H7 (cell line): ENCODE measurements at regions not wholly inside any gene's neighbourhood (a gene's known extent, or its start where the extent isn't known, plus 50 kb on each side); places are given as distances from the start of the nearest gene placed in this dataset.

ENCODE experiments used
- DNase-seq: peaks from one replicate; pipeline ENCODE4 v3.0.0; 2012
- H3K27me3 ChIP-seq: 2 replicates; pipeline ENCODE4 v1.6.0; 2011; ENCODE audit warnings: mild to moderate bottlenecking, low read length; ENCODE audit not compliant: control insufficient read depth, insufficient read depth
- H3K36me3 ChIP-seq: replicated peaks from 2 replicates; pipeline ENCODE4 v1.5.1; 2011; ENCODE audit warnings: low read length; ENCODE audit not compliant: control insufficient read depth, insufficient read depth
- H3K4me3 ChIP-seq: 2 replicates; pipeline ENCODE4 v1.5.1; 2011; ENCODE audit warnings: low read depth, mild to moderate bottlenecking, control low read depth, low read length, moderate library complexity; ENCODE audit not compliant: insufficient read depth

DNA sequence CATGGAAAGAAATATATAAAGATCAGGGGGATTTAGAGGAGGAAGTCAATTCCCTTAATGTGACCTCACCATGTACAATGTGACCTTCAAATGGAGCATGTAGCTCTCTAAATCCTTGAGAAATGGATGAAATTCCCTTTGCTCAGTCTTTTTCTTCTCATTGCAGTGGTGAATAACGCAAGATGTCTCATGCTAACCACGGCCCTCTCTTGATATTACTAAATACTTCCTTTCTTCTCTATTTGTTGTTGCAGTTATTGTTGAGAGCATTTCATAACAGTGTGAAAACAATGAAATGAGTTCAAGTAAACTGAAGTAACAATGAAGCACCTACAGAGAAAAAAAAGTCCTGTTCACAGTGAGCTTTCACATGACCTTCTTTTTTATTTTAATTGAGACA, 55.6 kb downstream of the ZNF281 start:
- Histone ChIP-seq H3K27me3 (no peaks in the 10 kb centered on the region), H3K36me3 (no peaks in the 10 kb centered on the region), H3K4me3 (no peak overlapping the region)
- no peak for DNase-seq

GRCh38 chr1:200353232-200353631, 56.6 kb downstream of the ZNF281 start:
- H3K36me3 ChIP-seq, result no peaks in the 10 kb centered on the region
- no peak overlapping the region for H3K4me3 ChIP-seq
- DNase-seq, result no peak
- H3K27me3 ChIP-seq, result no peaks in the 10 kb centered on the region

GRCh38 chr1:200351826-200352549, 57.8 kb downstream of the ZNF281 start:
- DNase-seq, result no peak
- no peaks in the 10 kb centered on the region for H3K27me3 ChIP-seq
- no peak overlapping the region for H3K4me3 ChIP-seq
- H3K36me3 ChIP-seq, result no peaks in the 10 kb centered on the region

DNA sequence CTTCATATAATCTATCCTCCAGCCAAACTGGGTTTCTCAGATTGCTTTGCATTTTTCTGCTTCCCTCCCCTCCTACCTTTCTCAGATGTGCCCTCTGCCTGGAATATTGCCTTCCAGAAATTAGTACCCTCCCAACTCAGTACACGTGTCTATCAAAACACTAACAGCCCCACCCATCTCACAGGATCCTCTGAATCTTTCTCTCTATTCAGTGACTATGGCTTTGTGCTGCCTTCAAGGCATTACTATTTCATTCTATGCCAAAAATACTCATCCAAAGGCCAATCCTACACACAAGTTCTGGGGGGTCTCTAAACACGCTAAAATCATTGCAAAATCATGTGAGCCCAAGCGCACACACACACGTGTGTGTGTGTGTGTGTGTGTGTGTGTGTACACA, 58.4 kb downstream of the ZNF281 start:
- H3K36me3 ChIP-seq, result no peaks in the 10 kb centered on the region
- H3K4me3 ChIP-seq, result no peak overlapping the region
- H3K27me3 ChIP-seq, result no peaks in the 10 kb centered on the region
- DNase-seq, result no peak

DNA sequence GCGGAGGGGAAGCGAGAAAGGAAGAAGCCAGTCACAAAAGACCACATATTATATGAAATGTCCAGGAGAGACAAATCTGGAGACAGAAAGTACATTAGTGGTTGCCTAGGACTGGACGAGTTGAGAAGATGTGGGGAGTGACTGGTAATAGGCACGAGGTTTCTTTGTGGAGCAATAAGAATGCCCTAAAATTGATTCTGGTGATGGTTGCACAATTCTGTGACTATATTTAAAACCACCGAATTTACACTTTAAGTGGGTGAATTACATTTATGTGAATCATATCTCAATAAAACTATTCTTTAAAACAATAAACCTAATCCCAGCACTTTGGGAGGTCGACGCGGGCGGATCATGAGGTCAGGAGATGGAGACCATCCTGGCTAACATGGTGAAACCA, 63.1 kb downstream of the ZNF281 start:
- no peak for DNase-seq
- no peak overlapping the region for H3K4me3 ChIP-seq
- no peaks in the 10 kb centered on the region for H3K27me3 ChIP-seq
- H3K36me3 ChIP-seq, result no peaks in the 10 kb centered on the region

- no peaks in the 10 kb centered on the region for H3K36me3 ChIP-seq
- DNase-seq, result no peak
- H3K27me3 ChIP-seq, result no peaks in the 10 kb centered on the region
- no peak overlapping the region for H3K4me3 ChIP-seq
Observed at GRCh38 chr1:200345520-200345919, 64.3 kb downstream of the ZNF281 start.

DNA sequence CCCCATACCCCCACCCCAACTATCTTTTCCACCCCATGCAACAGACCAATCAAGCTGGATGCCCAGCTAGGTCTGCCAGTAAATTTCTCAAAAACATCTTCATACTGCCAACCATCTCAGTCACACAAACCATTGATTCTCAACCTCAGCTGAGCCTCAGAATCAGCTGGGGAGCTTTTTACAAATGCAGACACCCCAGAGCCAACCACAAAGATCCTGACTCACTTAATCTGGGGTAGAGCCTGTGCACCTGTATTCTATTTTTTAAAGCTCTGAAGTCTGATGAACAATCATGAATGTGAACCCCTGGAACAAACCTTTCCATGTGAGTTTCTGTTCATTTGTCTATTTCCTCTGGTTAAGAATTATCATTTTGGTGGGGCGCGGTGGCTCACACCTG, 66.0 kb downstream of the ZNF281 start:
- Histone ChIP-seq H3K4me3 (no peak overlapping the region), H3K36me3 (no peaks in the 10 kb centered on the region), H3K27me3 (no peaks in the 10 kb centered on the region)
- no peak for DNase-seq

- no peak for DNase-seq
- H3K36me3 ChIP-seq, result no peaks in the 10 kb centered on the region
Observed at GRCh38 chr1:200342511-200343311, 67.1 kb downstream of the ZNF281 start.

DNA sequence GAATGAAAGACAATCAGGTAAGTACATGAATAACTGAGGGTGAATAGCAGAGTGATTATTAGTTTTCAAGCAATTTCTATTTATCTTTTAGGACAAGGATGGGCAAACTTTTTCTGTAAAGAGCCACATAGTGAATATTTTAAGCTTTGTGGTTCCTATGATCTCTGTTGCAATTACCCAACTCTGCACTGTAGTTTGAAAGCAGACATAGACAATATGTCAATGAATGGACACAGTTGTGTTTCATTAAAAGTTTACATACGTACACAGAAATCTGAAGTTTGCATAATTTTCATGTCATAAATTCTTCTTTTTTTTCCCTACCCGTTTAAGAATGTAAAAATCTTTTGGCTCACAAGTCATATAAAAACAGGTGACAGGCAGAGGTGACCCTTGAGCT, 71.4 kb downstream of the ZNF281 start:
- no peak for DNase-seq
- H3K4me3 ChIP-seq, result no peak overlapping the region
- H3K36me3 ChIP-seq, result no peaks in the 10 kb centered on the region
- H3K27me3 ChIP-seq, result no peaks in the 10 kb centered on the region

More at GRCh38 chr1:200342511-200343311, 67.1 kb downstream of the ZNF281 start:
- Histone ChIP-seq H3K4me3 (no peak overlapping the region), H3K27me3 (no peaks in the 10 kb centered on the region)

- Histone ChIP-seq H3K36me3 (no peaks in the 10 kb centered on the region), H3K27me3 (no peaks in the 10 kb centered on the region), H3K4me3 (no peak overlapping the region)
- DNase-seq, result no peak
Observed at GRCh38 chr1:200337831-200338230, 72.0 kb downstream of the ZNF281 start.

DNA sequence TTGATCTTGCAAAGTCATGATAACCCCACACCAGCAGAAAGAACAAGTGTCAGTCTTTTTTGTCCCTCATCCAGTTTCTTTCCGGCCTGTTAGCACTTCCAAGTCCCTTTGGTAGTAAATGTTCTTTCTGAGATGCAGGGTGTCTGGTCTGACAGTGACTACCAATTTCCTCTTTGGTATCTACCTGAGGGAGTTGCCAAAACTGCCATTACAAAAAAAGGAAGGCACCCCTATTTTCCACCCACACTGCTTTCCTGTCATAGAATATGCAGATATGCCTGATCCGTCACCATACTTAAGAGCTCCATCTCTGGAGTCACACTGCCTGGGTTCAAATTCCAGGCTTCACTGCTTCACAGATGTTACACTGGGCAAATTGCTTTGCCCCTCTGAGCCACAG, 72.4 kb downstream of the ZNF281 start:
- no peak for DNase-seq
- Histone ChIP-seq H3K4me3 (no peak overlapping the region), H3K36me3 (no peaks in the 10 kb centered on the region), H3K27me3 (no peaks in the 10 kb centered on the region)

DNA sequence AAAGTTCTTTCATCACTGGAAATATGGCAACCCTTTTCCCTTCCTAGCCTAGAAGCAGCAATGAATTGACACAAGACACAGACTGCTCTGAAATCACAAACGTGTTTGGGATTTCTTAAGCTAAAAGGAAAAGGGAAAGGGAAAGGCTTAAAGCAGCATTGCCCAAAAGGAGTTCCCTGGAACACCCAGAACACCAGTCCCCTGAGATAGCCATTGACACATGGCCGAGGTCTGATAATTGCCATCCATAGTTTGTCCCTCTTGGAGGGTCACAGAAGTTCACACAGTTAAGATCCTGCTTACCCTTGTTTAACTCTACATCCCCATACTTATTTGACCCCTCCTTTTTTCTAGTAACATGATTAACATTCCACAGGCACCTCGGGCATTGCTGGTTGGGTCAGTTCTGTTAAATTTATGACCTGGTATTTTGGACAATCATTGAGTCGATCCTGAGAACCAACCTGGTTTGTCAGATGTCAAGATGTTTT, 72.9 kb downstream of the ZNF281 start:
- Histone ChIP-seq H3K4me3 (no peak overlapping the region), H3K27me3 (no peaks in the 10 kb centered on the region), H3K36me3 (no peaks in the 10 kb centered on the region)
- no peak for DNase-seq

DNA sequence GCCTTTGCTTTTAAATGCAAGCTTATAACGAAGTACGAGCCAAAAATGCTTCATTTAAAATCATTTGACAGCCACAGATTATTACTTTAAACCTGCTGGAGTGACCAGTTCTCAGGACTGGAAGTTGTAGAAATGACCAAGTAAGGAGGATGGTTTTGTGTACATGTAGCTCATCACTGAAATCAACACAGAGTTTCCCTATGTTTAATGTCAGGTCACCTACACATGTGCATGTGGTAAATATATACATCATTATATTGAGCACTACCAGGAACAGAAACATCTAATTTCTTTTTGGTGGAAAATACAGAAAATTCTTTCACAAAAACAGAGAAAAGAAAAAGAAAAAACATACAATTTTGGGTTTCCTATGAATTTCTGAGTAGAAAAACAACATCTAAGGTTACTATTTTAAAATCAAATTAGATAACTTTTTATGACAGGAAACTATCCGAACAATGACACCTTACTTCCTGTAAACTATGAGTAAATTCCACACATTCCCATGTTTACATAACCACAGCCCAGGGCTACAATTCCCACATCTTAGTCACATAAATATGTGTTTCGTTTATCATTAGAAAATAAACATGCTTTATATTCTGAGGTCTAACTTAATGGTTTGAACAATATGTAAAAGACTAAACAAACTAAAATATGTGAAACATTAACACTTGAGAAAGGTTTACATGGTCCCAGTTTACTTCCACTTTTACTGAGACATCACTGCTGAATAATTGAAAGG, 73.6 kb downstream of the ZNF281 start:
- DNase-seq, result no peak
- Histone ChIP-seq H3K27me3 (no peaks in the 10 kb centered on the region), H3K4me3 (no peak overlapping the region), H3K36me3 (no peaks in the 10 kb centered on the region)

GRCh38 chr1:200334661-200335256, 75.1 kb downstream of the ZNF281 start:
- H3K27me3 ChIP-seq, result no peaks in the 10 kb centered on the region
- DNase-seq, result no peak
- H3K4me3 ChIP-seq, result no peak overlapping the region
- H3K36me3 ChIP-seq, result no peaks in the 10 kb centered on the region
